C1 segment of cervical spinal cord (tissue), 14 donors: ENCODE measurements at regions not wholly inside any gene's neighbourhood (a gene's known extent, or its start where the extent isn't known, plus 50 kb on each side); places are given as distances from the start of the nearest gene placed in this dataset.

Source experiments
- DNase-seq, 14 donors: peaks; one replicate each; lab custom pipeline; 2025; lab: John Stamatoyannopoulos, UW

- DNase-seq = no peak
Observed at GRCh38 chr6:90894285-90895130, 307.6 kb upstream of the MAP3K7 start.

GRCh38 chr6:90893400-90893799 is 306.5 kb upstream of the MAP3K7 start:
- DNase-seq = no peak

- DNase-seq = no peak
Observed at GRCh38 chr6:90892271-90892670, 305.4 kb upstream of the MAP3K7 start.

GRCh38 chr6:90891355-90891754 is 304.5 kb upstream of the MAP3K7 start:
- no peak for DNase-seq

GRCh38 chr6:90890683-90891330 is 303.9 kb upstream of the MAP3K7 start:
- DNase-seq = peak in 1 of 14 donors; percentile 4

- no peak for DNase-seq
Observed at GRCh38 chr6:90887764-90888163, 300.9 kb upstream of the MAP3K7 start.

- DNase-seq = peak in 10 of 14 donors; percentile 9 to 85 (median 32)
Observed at GRCh38 chr6:90885611-90886056, 298.8 kb upstream of the MAP3K7 start.

GRCh38 chr6:90885137-90885536 is 298.3 kb upstream of the MAP3K7 start:
- DNase-seq = peak in 2 of 14 donors; percentile 37

- peak in 1 of 14 donors; percentile 3 for DNase-seq
Observed at GRCh38 chr6:90877616-90878015, 290.7 kb upstream of the MAP3K7 start.

GRCh38 chr6:90874931-90875330 is 288.1 kb upstream of the MAP3K7 start:
- no peak for DNase-seq

GRCh38 chr6:90872981-90873380 is 286.1 kb upstream of the MAP3K7 start:
- no peak for DNase-seq

- no peak for DNase-seq
Observed at GRCh38 chr6:90870561-90870960, 283.7 kb upstream of the MAP3K7 start.

GRCh38 chr6:90868656-90869055 is 281.8 kb upstream of the MAP3K7 start:
- no peak for DNase-seq

GRCh38 chr6:90868256-90868655 is 281.4 kb upstream of the MAP3K7 start:
- DNase-seq = no peak

GRCh38 chr6:90865513-90865912 is 278.6 kb upstream of the MAP3K7 start:
- DNase-seq = no peak

- no peak for DNase-seq
Observed at GRCh38 chr6:90863043-90863442, 276.2 kb upstream of the MAP3K7 start.

- DNase-seq = no peak
Observed at GRCh38 chr6:90860822-90861601, 274.1 kb upstream of the MAP3K7 start.

- no peak for DNase-seq
Observed at GRCh38 chr6:90859612-90860011, 272.7 kb upstream of the MAP3K7 start.

- DNase-seq = no peak
Observed at GRCh38 chr6:90859056-90859455, 272.2 kb upstream of the MAP3K7 start.

- DNase-seq = no peak
Observed at GRCh38 chr6:90849686-90850085, 262.8 kb upstream of the MAP3K7 start.

- no peak for DNase-seq
Observed at GRCh38 chr6:90846824-90847223, 260.0 kb upstream of the MAP3K7 start.

- no peak for DNase-seq
Observed at GRCh38 chr6:90835596-90836212, 248.8 kb upstream of the MAP3K7 start.
